Left ventricle myocardium inferior (tissue), 1 donor: ENCODE measurements at regions not wholly inside any gene's neighbourhood (a gene's known extent, or its start where the extent isn't known, plus 50 kb on each side); places are given as distances from the start of the nearest gene placed in this dataset.

Experiments used
- DNase-seq: peaks from one replicate; pipeline ENCODE4 v3.0.0-alpha.2; 2020
- H3K27ac ChIP-seq: fragments of 200-600 bp; replicated peaks from 2 replicates; pipeline ENCODE4 v1.8.0; 2021
- H3K27me3 ChIP-seq: fragments of 200-600 bp; 2 replicates; pipeline ENCODE4 v1.8.0; 2021; ENCODE audit warnings: low read depth
- H3K36me3 ChIP-seq: fragments of 200-600 bp; 2 replicates; pipeline ENCODE4 v1.8.0; 2021
- H3K4me1 ChIP-seq: fragments of 200-600 bp; 2 replicates; pipeline ENCODE4 v1.8.0; 2021
- H3K4me3 ChIP-seq: fragments of 200-600 bp; 2 replicates; pipeline ENCODE4 v1.8.0; 2021; ENCODE audit warnings: mild to moderate bottlenecking, moderate library complexity
- H3K9me3 ChIP-seq: fragments of 200-600 bp; replicated peaks from 2 replicates; pipeline ENCODE4 v1.8.0; 2021
- CTCF ChIP-seq: fragments of 200-600 bp; IDR thresholded peaks from 2 replicates; pipeline ENCODE4 v1.8.0; 2021; ENCODE audit warnings: antibody characterized with exemption, mild to moderate bottlenecking, borderline replicate concordance
- intact Hi-C: fragments of 100-400 bp; cut with micrococcal nuclease; formaldehyde crosslinking; loops from one replicate; pipeline ENCODE4 v1.11.0; 2022
- donor health status: DM: no; HTN: yes; CAD: no; lungs with severe emphysema.

DNA sequence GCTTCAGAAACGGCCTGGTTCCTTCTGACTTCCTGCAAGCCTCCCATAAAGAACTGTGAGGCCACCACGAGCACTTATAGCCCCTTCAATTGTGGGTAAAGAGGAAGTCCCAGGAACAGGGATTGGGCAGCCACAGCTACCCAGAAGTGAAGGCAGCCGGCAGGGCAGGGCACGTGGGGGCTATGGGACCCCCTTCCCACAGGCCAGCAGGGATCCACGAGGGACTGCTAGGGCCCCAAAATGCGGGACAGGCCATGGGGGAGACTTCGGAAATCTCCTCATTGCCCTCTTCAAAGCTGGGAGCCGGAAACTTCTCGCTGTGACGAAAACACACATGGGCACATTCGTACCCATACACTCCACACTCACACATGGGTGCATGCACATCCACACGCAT, 196.1 kb upstream of the SALL3 start:
- H3K27me3 ChIP-seq: peaks cover 11% of the 10 kb centered on the region
- TF ChIP-seq CTCF: no peak
- no peak overlapping the region for H3K4me3 ChIP-seq
- DNase-seq: no peak
- no peaks in the 10 kb centered on the region for H3K4me1 ChIP-seq
- H3K36me3 ChIP-seq: no peaks in the 10 kb centered on the region
- intact Hi-C loops: no loop called here
- no peak overlapping the region for H3K27ac ChIP-seq
- no peaks in the 10 kb centered on the region for H3K9me3 ChIP-seq

DNA sequence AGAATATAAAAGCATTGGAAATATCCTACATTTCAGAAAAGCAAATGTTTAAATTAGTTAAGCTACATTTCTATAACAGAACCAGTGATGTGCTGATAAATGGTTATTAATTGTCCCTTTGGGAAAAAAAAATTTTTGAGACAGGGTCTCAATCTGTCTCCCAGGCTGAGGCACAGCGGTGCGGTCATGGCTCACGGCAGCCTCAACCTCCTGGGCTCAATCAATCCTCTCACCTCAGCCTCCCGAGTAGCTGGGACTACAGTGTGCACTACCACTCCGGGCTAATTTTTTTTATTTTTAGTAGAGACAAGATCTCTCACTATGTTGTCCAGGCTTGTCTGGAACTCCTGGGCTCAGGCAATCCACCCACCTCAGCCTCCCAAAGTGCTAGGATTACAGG, 194.8 kb upstream of the SALL3 start:
- Histone ChIP-seq H3K27ac (no peak overlapping the region), H3K36me3 (no peaks in the 10 kb centered on the region), H3K4me3 (no peak overlapping the region), H3K9me3 (no peaks in the 10 kb centered on the region), H3K27me3 (peaks cover 16% of the 10 kb centered on the region), H3K4me1 (no peaks in the 10 kb centered on the region)
- no peak for DNase-seq
- intact Hi-C loops: no loop called here
- no peak for TF ChIP-seq CTCF

- Histone ChIP-seq H3K36me3 (no peaks in the 10 kb centered on the region), H3K9me3 (no peaks in the 10 kb centered on the region), H3K27ac (no peak overlapping the region), H3K27me3 (peaks cover 23% of the 10 kb centered on the region), H3K4me3 (no peak overlapping the region), H3K4me1 (no peaks in the 10 kb centered on the region)
- TF ChIP-seq CTCF: no peak
- no peak for DNase-seq
- intact Hi-C loops: no loop called here
Measured at GRCh38 chr18:78785706-78786105, 193.9 kb upstream of the SALL3 start.

GRCh38 chr18:78786776-78787175, 192.8 kb upstream of the SALL3 start:
- TF ChIP-seq CTCF: no peak
- H3K9me3 ChIP-seq: no peaks in the 10 kb centered on the region
- intact Hi-C loops: no loop called here
- H3K27ac ChIP-seq: no peak overlapping the region
- no peaks in the 10 kb centered on the region for H3K36me3 ChIP-seq
- H3K27me3 ChIP-seq: peaks cover 33% of the 10 kb centered on the region
- no peak overlapping the region for H3K4me3 ChIP-seq
- DNase-seq: no peak
- no peaks in the 10 kb centered on the region for H3K4me1 ChIP-seq

DNA sequence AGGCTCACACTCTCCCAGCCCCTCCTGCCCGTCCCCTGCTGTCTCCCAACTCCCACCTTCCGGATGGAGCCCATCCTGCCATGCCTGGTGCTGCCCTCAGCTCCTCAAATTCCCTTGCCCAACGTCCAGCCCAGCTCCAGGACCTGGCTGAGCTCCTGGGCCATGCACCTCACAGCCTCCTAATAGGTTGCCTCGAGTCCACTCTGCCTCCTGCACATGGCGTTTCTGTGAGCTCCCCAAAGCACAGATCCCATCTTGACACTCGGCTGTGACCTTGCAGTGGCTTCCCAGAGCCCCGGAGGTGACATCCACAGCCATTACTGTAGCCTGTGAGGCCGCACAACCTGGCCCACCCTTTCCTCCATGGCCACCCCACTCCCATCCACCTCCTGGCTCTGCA, 191.9 kb upstream of the SALL3 start:
- intact Hi-C loops: no loop called here
- Histone ChIP-seq H3K27me3 (peaks cover 42% of the 10 kb centered on the region), H3K4me1 (no peaks in the 10 kb centered on the region), H3K36me3 (no peaks in the 10 kb centered on the region), H3K27ac (no peak overlapping the region), H3K9me3 (no peaks in the 10 kb centered on the region), H3K4me3 (no peak overlapping the region)
- no peak for DNase-seq
- TF ChIP-seq CTCF: no peak

GRCh38 chr18:78788161-78788560, 191.5 kb upstream of the SALL3 start:
- Histone ChIP-seq H3K36me3 (no peaks in the 10 kb centered on the region), H3K4me3 (no peak overlapping the region), H3K27me3 (peaks cover 45% of the 10 kb centered on the region), H3K9me3 (no peaks in the 10 kb centered on the region), H3K27ac (no peak overlapping the region), H3K4me1 (no peaks in the 10 kb centered on the region)
- no peak for TF ChIP-seq CTCF
- intact Hi-C loops: no loop called here
- no peak for DNase-seq
